ENCODE measurements at regions not wholly inside any gene's neighbourhood (a gene's known extent, or its start where the extent isn't known, plus 50 kb on each side); places are given as distances from the start of the nearest gene placed in this dataset.

GRCh38 chr18:56289381-56289780 lies 349.0 kb downstream of the TXNL1 start:
- Histone ChIP-seq H3K4me1 (replicated peaks in 1 of 4; ENCODE audit: control insufficient read depth in 3 of 4, insufficient read depth in 4 of 4, low read length in 3 of 4) (no peaks in the 10 kb centered on the region), H3K23me2 (ENCODE audit: low read depth, low read length) (no peaks in the 10 kb centered on the region), H3K23ac (ENCODE audit: insufficient read length) (no peak overlapping the region), H3K4me2 (ENCODE audit: insufficient read depth in 1 of 2, low read depth in 2 of 2, low read length in 2 of 2) (no peak overlapping the region), H3K79me2 (ENCODE audit: control insufficient read depth in 1 of 2, insufficient read depth in 2 of 2, low read length in 2 of 2) (no peaks in the 10 kb centered on the region), H3K4me3 (ENCODE audit: extremely low read depth in 1 of 4, insufficient read depth in 2 of 4, low read depth in 3 of 4, low read length in 4 of 4) (no peak overlapping the region), H3K27me3 (replicated peaks in 1 of 4; ENCODE audit: control insufficient read depth in 3 of 4, extremely low read depth in 1 of 4, insufficient read depth in 3 of 4, low read length in 3 of 4) (no peaks in the 10 kb centered on the region), H4K91ac (replicated peaks; ENCODE audit: insufficient read length, low read length) (no peak overlapping the region), H2AFZ (ENCODE audit: low read length) (no peak overlapping the region), H3K56ac (replicated peaks; ENCODE audit: insufficient read length, low read depth, low read length) (no peak overlapping the region), H4K20me1 (replicated peaks in 1 of 2; ENCODE audit: control insufficient read depth in 1 of 2, insufficient read depth in 2 of 2, low read length in 2 of 2) (no peaks in the 10 kb centered on the region), H3K36me3 (ENCODE audit: control insufficient read depth in 2 of 4, insufficient read depth in 4 of 4, low read length in 3 of 4) (no peaks in the 10 kb centered on the region), H4K5ac (ENCODE audit: insufficient read length, low read depth, low read length) (no peak overlapping the region), H2BK5ac (ENCODE audit: low read depth, low read length) (no peak overlapping the region), H3K9ac (replicated peaks in 1 of 4; ENCODE audit: extremely low read depth in 1 of 4, low read depth in 3 of 4, low read length in 3 of 4) (no peak overlapping the region), H4K8ac (ENCODE audit: extremely low read depth, insufficient read depth, low read length) (no peak overlapping the region), H3K14ac (ENCODE audit: insufficient read length) (no peak overlapping the region), H2BK120ac (replicated peaks; ENCODE audit: low read depth, low read length) (no peak overlapping the region), H3K18ac (ENCODE audit: extremely low read depth, low read length) (no peak overlapping the region), H3K4ac (replicated peaks; ENCODE audit: insufficient read length, low read depth, low read length) (no peak overlapping the region), H2BK20ac (ENCODE audit: low read length) (no peak overlapping the region), H2BK15ac (ENCODE audit: low read length) (no peak overlapping the region), H2BK12ac (ENCODE audit: low read depth, low read length) (no peak overlapping the region), H3K27ac (ENCODE audit: low read depth, low read length) (no peak overlapping the region), H3K79me1 (ENCODE audit: low read depth, low read length) (no peaks in the 10 kb centered on the region), H3K9me3 (ENCODE audit: insufficient read depth in 2 of 2, low read depth in 1 of 2, low read length in 1 of 2) (no peaks in the 10 kb centered on the region), H2AK5ac (ENCODE audit: low read depth, low read length) (no peak overlapping the region)
- 97% methylated on average over 2 of the region's 2 CpGs; no CpG with 5 or more reads in 1 of the 2 experiments for WGBS, 2 experiments (ENCODE audit: extremely low coverage in 1 of 2, insufficient coverage in 1 of 2, insufficient read length in 1 of 2, insufficient replicate concordance in 2 of 2, low coverage in 1 of 2, low lambda C conversion rate in 2 of 2, missing lambda C conversion rate in 1 of 2)
- FAIRE-seq (no peak), DNase-seq (ENCODE audit: low read depth in 1 of 2, low spot score in 2 of 2) (no peak)
- CTCF ChIA-PET (ENCODE audit: partially characterized antibody) = interaction anchor here (0.7 to 1.6 kb wide), 2 partner anchors 9 kb away, joined by 3 to 6 read pairs; no protein-coding TSS in a partner anchor
- POLR2A ChIA-PET (ENCODE audit: partially characterized antibody) = interaction anchor here (1.1 kb wide), 1 partner anchor 11 kb away, joined by 4 read pairs; no protein-coding TSS in a partner anchor
- no peak for TF ChIP-seq SUZ12 (IDR thresholded peaks at IDR 0.05; ENCODE audit: low read length)
- TF ChIP-seq SIN3A (conservative IDR thresholded peaks at IDR 0.05 in 1 of 2, IDR thresholded peaks at IDR 0.05 in 1 of 2; ENCODE audit: low read depth in 1 of 2, low read length in 2 of 2) = no peak
- no peak for TF ChIP-seq ATF2 (IDR thresholded peaks at IDR 0.05; ENCODE audit: low read length)
- TF ChIP-seq PHF8 (conservative IDR thresholded peaks at IDR 0.05; ENCODE audit: low read depth, low read length) = no peak

Measured in H1 (cell line).